ENCODE measurements at regions not wholly inside any gene's neighbourhood (a gene's known extent, or its start where the extent isn't known, plus 50 kb on each side); places are given as distances from the start of the nearest gene placed in this dataset.

GRCh38 chr9:129278391-129279237 is 100.6 kb upstream of the IER5L start:
- intact Hi-C loops (cut with micrococcal nuclease), result loop anchor here (5.0 kb wide), 1 partner anchor 209 kb away; no protein-coding TSS in a partner anchor
- no TSS peak for BruUV-seq (replicated peaks)
- Histone ChIP-seq H3K27me3 (ENCODE audit: insufficient read depth, low read length) (no peaks in the 10 kb centered on the region), H3K4me3 (replicated peaks in 1 of 2; ENCODE audit: low read depth in 1 of 2, low read length in 2 of 2) (peak overlapping the region; percentile 24 to 44; a peak in 3 of 4 replicates), H4K20me1 (ENCODE audit: insufficient read depth) (no peaks in the 10 kb centered on the region), H3K79me2 (ENCODE audit: insufficient read depth, low read length) (no peaks in the 10 kb centered on the region), H3K27ac (ENCODE audit: low read depth, low read length) (peak overlapping the region; percentile 65), H3K9ac (ENCODE audit: low read length) (peak overlapping the region; percentile 51), H3K9me3 (ENCODE audit: control insufficient read depth in 1 of 2, insufficient read depth in 1 of 2, low read depth in 1 of 2, low read length in 2 of 2) (no peaks in the 10 kb centered on the region), H2AFZ (ENCODE audit: low read depth, low read length, poor library complexity, severe bottlenecking) (peak overlapping the region; percentile 82), H3K9me2 (ENCODE audit: insufficient read depth) (no peaks in the 10 kb centered on the region), H3K4me1 (ENCODE audit: control insufficient read depth in 1 of 2, insufficient read depth in 2 of 2, low read length in 2 of 2) (peaks cover 21 to 35% of the 10 kb centered on the region in 2 experiments), H3K36me3 (ENCODE audit: control insufficient read depth in 1 of 2, insufficient read depth in 2 of 2, low read length in 2 of 2) (no peaks in the 10 kb centered on the region), H3K4me2 (ENCODE audit: low read length) (peak overlapping the region; percentile 76)
- POLR2A ChIA-PET, result interaction anchor here (0.6 to 1.2 kb wide), 3 partner anchors 56 to 216 kb away, joined by 3 read pairs; no protein-coding TSS in a partner anchor
- CTCF ChIA-PET, result interaction anchor here (1.1 kb wide), 1 partner anchor 346 kb away, joined by 3 read pairs; no protein-coding TSS in a partner anchor
- peak; percentile 96 for ATAC-seq
- TF ChIP-seq EGR1 (IDR thresholded peaks at IDR 0.05; ENCODE audit: low read depth) (peak; percentile 87), POLR2AphosphoS5 (IDR thresholded peaks at IDR 0.05; ENCODE audit: low read depth, low read length) (peak; percentile 58), ZFX (IDR thresholded peaks at IDR 0.05) (0 out of 2 replicates have a peak, but pooled peaks have one; percentile 38), CTCF (IDR thresholded peaks at IDR 0.05 in 2 of 3, conservative IDR thresholded peaks at IDR 0.05 in 1 of 3; ENCODE audit: borderline replicate concordance in 1 of 3, insufficient read depth in 1 of 3, low read depth in 2 of 3, low read length in 2 of 3) (no peak), TCF7L2 (IDR thresholded peaks at IDR 0.05; ENCODE audit: borderline replicate concordance, extremely low read depth, insufficient read depth, insufficient read length) (no peak), YY1 (IDR thresholded peaks at IDR 0.05; ENCODE audit: extremely low read depth, insufficient replicate concordance, low read depth, low read length) (peak; percentile 24), POLR2A (IDR thresholded peaks at IDR 0.05; ENCODE audit: borderline replicate concordance, extremely low read depth, insufficient read depth, insufficient read length) (peak; percentile 19), SP1 (IDR thresholded peaks at IDR 0.05; ENCODE audit: low read depth) (peak; percentile 68), ELF1 (IDR thresholded peaks at IDR 0.05; ENCODE audit: borderline replicate concordance, low read depth) (no peak)
- TF ChIP-seq, protein P1, sequence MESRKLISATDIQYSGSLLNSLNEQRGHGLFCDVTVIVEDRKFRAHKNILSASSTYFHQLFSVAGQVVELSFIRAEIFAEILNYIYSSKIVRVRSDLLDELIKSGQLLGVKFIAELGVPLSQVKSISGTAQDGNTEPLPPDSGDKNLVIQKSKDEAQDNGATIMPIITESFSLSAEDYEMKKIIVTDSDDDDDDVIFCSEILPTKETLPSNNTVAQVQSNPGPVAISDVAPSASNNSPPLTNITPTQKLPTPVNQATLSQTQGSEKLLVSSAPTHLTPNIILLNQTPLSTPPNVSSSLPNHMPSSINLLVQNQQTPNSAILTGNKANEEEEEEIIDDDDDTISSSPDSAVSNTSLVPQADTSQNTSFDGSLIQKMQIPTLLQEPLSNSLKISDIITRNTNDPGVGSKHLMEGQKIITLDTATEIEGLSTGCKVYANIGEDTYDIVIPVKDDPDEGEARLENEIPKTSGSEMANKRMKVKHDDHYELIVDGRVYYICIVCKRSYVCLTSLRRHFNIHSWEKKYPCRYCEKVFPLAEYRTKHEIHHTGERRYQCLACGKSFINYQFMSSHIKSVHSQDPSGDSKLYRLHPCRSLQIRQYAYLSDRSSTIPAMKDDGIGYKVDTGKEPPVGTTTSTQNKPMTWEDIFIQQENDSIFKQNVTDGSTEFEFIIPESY (IDR thresholded peaks at IDR 0.05; ENCODE audit: extremely low read depth, insufficient replicate concordance, low read length), result no peak
- RAD21 ChIA-PET (ENCODE audit: low non-redundant PET in 1 of 2, low total read pairs in 2 of 2, uncharacterized antibody in 2 of 2, unreplicated experiment in 2 of 2), result interaction anchor here in 1 of 2 experiments (0.6 kb wide), 1 partner anchor 29 kb away, joined by 3 read pairs; no protein-coding TSS in a partner anchor
- DNase-seq (ENCODE audit: low read depth, low spot score), result peak; percentile 75
